HepG2 (cell line): ENCODE measurements at regions not wholly inside any gene's neighbourhood (a gene's known extent, or its start where the extent isn't known, plus 50 kb on each side); places are given as distances from the start of the nearest gene placed in this dataset.

Source experiments
- ATAC-seq: fragments of 200-7000 bp; cut with Tn5 transposase; 3 replicates; pipeline ENCODE4 v1.9.1; 2020; ENCODE audit warnings: mild to moderate bottlenecking, moderate library complexity
- BruUV-seq: library from RNA; stranded (reverse); fragments of 400-500 nt; replicated peaks from 2 replicates; lab custom pipeline; 2021; lab: Mats Ljungman, UMichigan
- CTCF ChIA-PET: fragments of 300-600 bp; formaldehyde crosslinking; extraction: SDS; loops from one replicate; lab custom pipeline; 2021; ENCODE audit warnings: low total read pairs, inconsistent platforms, low intra/inter-chr PET ratio; lab: Yijun Ruan, JAX
- POLR2A ChIA-PET: fragments of 350-600 bp; sonication (Branson Sonifier 250); formaldehyde crosslinking; loops from one replicate; lab custom pipeline; 2020; ENCODE audit warnings: antibody characterized with exemption, inconsistent platforms; lab: Yijun Ruan, JAX
- DNase-seq: peaks from one replicate; pipeline ENCODE4 v3.0.0-alpha.2; 2015; ENCODE audit warnings: low spot score
- FAIRE-seq: peaks from 3 replicates; lab custom pipeline; 2011; peaks lifted over from hg19 to GRCh38; lab: Jason Lieb, UNC
- H2AFZ ChIP-seq: one replicate; pipeline ENCODE4 v1.6.1; 2011; ENCODE audit warnings: low read length, inconsistent platforms
- H3K27ac ChIP-seq: fragments of 300-600 bp; 3 replicates; pipeline ENCODE4 v1.8.0; 2011; ENCODE audit warnings: mixed run types, mild to moderate bottlenecking, mixed read lengths, low read length, inconsistent platforms; ENCODE audit not compliant: insufficient read depth; ENCODE audit errors: extremely low read length
- H3K27me3 ChIP-seq, 2 experiments: fragments of 200-600 bp in 1 of 2; 2 replicates in 1 of 2; 3 replicates in 1 of 2; pipeline versions ENCODE4 v1.6.0 to v1.8.0; 2011; ENCODE audit warnings: low read length in 2 of 2, mild to moderate bottlenecking in 2 of 2, moderate library complexity in 2 of 2, inconsistent platforms in 1 of 2; ENCODE audit not compliant: insufficient read depth in 2 of 2, control insufficient read depth in 1 of 2
- H3K36me3 ChIP-seq, 2 experiments: fragments of 200-600 bp in 1 of 2; replicated peaks in 1 of 2; 2 replicates in 1 of 2; 3 replicates in 1 of 2; pipeline versions ENCODE4 v1.5.1 to v1.8.0; 2011; ENCODE audit warnings: low read length in 2 of 2, inconsistent platforms in 1 of 2; ENCODE audit not compliant: insufficient read depth in 2 of 2, control insufficient read depth in 1 of 2
- H3K4me1 ChIP-seq: 2 replicates; pipeline ENCODE4 v1.5.1; 2012; ENCODE audit warnings: low read length, inconsistent platforms; ENCODE audit not compliant: insufficient read depth
- H3K4me2 ChIP-seq: 2 replicates; pipeline ENCODE4 v1.6.0; 2011; ENCODE audit warnings: low read depth, low read length, inconsistent platforms
- H3K4me3 ChIP-seq, 3 experiments: fragments of 200-600 bp in 1 of 3; sonication (generic), shearing (Covaris generic) in 1 of 3; replicated peaks in 1 of 3; 2 replicates each; pipeline ENCODE4 v1.5.1; 2011 to 2016; ENCODE audit warnings: low read length in 3 of 3, inconsistent platforms in 2 of 3, low read depth in 2 of 3, mild to moderate bottlenecking in 2 of 3, control low read depth in 1 of 3, mixed read lengths in 1 of 3; ENCODE audit not compliant: insufficient read depth in 1 of 3
- H3K79me2 ChIP-seq: one replicate; pipeline ENCODE4 v1.6.1; 2011; ENCODE audit warnings: low read length, inconsistent platforms; ENCODE audit not compliant: insufficient read depth
- H3K9ac ChIP-seq: 2 replicates; pipeline ENCODE4 v1.6.0; 2011; ENCODE audit warnings: mild to moderate bottlenecking, low read depth, low read length, inconsistent platforms; ENCODE audit not compliant: insufficient read depth
- H3K9me3 ChIP-seq: 2 replicates; pipeline ENCODE4 v1.5.1; 2012; ENCODE audit warnings: mild to moderate bottlenecking, low read length
- H4K20me1 ChIP-seq: 2 replicates; pipeline ENCODE4 v1.6.0; 2011; ENCODE audit warnings: inconsistent platforms, mild to moderate bottlenecking, low read length, moderate library complexity; ENCODE audit not compliant: insufficient read depth
- BCL6 ChIP-seq: IDR thresholded peaks from 2 replicates; pipeline ENCODE4 v1.6.1; 2016; ENCODE audit warnings: missing genetic modification reagents, missing compliant biosample characterization
- FOXM1 ChIP-seq: sonication (generic); formaldehyde crosslinking; IDR thresholded peaks from 2 replicates; pipeline ENCODE4 v1.5.0; 2020; ENCODE audit warnings: missing genetic modification reagents
- GATAD1 ChIP-seq: IDR thresholded peaks from 2 replicates; pipeline ENCODE4 v1.6.1; 2016; ENCODE audit warnings: missing genetic modification reagents, missing compliant biosample characterization
- NBN ChIP-seq: fragments of 450-650 bp; conservative IDR thresholded peaks from 2 replicates; pipeline ENCODE4 v1.6.1; 2017
- NFIC ChIP-seq: IDR thresholded peaks from 2 replicates; pipeline ENCODE4 v1.6.1; 2012; ENCODE audit warnings: mild to moderate bottlenecking, low read length, inconsistent platforms
- PPARG ChIP-seq: conservative IDR thresholded peaks from 2 replicates; pipeline ENCODE4 v1.6.1; 2016; ENCODE audit warnings: missing biosample characterization, missing genetic modification reagents
- ZC3H13 ChIP-seq: sonication (generic); formaldehyde crosslinking; IDR thresholded peaks from 2 replicates; pipeline ENCODE4 v1.8.1; 2023; ENCODE audit warnings: mild to moderate bottlenecking, missing genetic modification reagents, moderate library complexity
- ZFAT ChIP-seq: sonication (generic); formaldehyde crosslinking; conservative IDR thresholded peaks from 2 replicates; pipeline ENCODE4 v1.8.1; 2023; ENCODE audit warnings: missing genetic modification reagents, inconsistent platforms
- ZFP36L1 ChIP-seq: sonication (generic); formaldehyde crosslinking; IDR thresholded peaks from 2 replicates; pipeline ENCODE4 v1.8.0; 2022; ENCODE audit warnings: mild to moderate bottlenecking, missing genetic modification reagents, moderate library complexity
- ZNF253 ChIP-seq: sonication (generic); formaldehyde crosslinking; IDR thresholded peaks from 2 replicates; pipeline ENCODE4 v1.8.0; 2022; ENCODE audit warnings: mild to moderate bottlenecking, missing genetic modification reagents, borderline replicate concordance
- ZNF30 ChIP-seq: sonication (generic); formaldehyde crosslinking; IDR thresholded peaks from 2 replicates; pipeline ENCODE4 v1.5.0; 2020; ENCODE audit warnings: mild to moderate bottlenecking, missing genetic modification reagents
- ZNF567 ChIP-seq: sonication (generic); formaldehyde crosslinking; IDR thresholded peaks from 2 replicates; pipeline ENCODE4 v1.8.1; 2023; ENCODE audit warnings: mild to moderate bottlenecking, missing genetic modification reagents, borderline replicate concordance
- ZNF576 ChIP-seq: sonication (generic); formaldehyde crosslinking; IDR thresholded peaks from 2 replicates; pipeline ENCODE4 v1.4.0; 2020; ENCODE audit warnings: mild to moderate bottlenecking, missing genetic modification reagents
- ZNF691 ChIP-seq: sonication (generic); formaldehyde crosslinking; IDR thresholded peaks from 2 replicates; pipeline ENCODE4 v1.4.0; 2020; ENCODE audit warnings: missing genetic modification reagents, low read depth, mild to moderate bottlenecking, borderline replicate concordance
- ZNF891 ChIP-seq: sonication (generic); formaldehyde crosslinking; IDR thresholded peaks from 2 replicates; pipeline ENCODE4 v1.5.0; 2020; ENCODE audit warnings: mild to moderate bottlenecking, missing genetic modification reagents
- WGBS: methylation state at CpG from one replicate; pipeline ENCODE4 v1.1.6; 2017; ENCODE audit warnings: low lambda C conversion rate; 5-methylcytosine and 5-hydroxymethylcytosine counted together
- in situ Hi-C: cut with HindIII; loops from 2 replicates; pipeline ENCODE4 v1.10.0; 2017; ENCODE audit warnings: low pct_unique_long_range_greater_than_20kb; ENCODE audit not compliant: extremely low pct_ligation_motif_present
- intact Hi-C: fragments of 100-400 bp; cut with micrococcal nuclease; formaldehyde crosslinking; loops from one replicate; pipeline ENCODE4 v1.10.0; 2022; ENCODE audit not compliant: unreplicated experiment
- TF ChIP-seq, protein P1 (sequence below): sonication (generic); formaldehyde crosslinking; IDR thresholded peaks from 2 replicates; pipeline ENCODE4 v1.4.0; 2020; ENCODE audit warnings: mild to moderate bottlenecking, missing genetic modification reagents
- TF ChIP-seq, protein P2 (sequence below): sonication (generic); formaldehyde crosslinking; IDR thresholded peaks from 2 replicates; pipeline ENCODE4 v1.8.0; 2022; ENCODE audit warnings: mild to moderate bottlenecking, missing genetic modification reagents, moderate library complexity

GRCh38 chr2:208673631-208674030 is 267.0 kb downstream of the PTH2R start:
- TF ChIP-seq, protein P1, sequence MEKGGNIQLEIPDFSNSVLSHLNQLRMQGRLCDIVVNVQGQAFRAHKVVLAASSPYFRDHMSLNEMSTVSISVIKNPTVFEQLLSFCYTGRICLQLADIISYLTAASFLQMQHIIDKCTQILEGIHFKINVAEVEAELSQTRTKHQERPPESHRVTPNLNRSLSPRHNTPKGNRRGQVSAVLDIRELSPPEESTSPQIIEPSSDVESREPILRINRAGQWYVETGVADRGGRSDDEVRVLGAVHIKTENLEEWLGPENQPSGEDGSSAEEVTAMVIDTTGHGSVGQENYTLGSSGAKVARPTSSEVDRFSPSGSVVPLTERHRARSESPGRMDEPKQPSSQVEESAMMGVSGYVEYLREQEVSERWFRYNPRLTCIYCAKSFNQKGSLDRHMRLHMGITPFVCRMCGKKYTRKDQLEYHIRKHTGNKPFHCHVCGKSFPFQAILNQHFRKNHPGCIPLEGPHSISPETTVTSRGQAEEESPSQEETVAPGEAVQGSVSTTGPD = no peak
- no peak for TF ChIP-seq FOXM1
- no peak for TF ChIP-seq ZC3H13 (CRISPR knock-in tag)
- TF ChIP-seq ZNF576 (CRISPR knock-in tag) = no peak
- no peak for TF ChIP-seq GATAD1 (CRISPR knock-in tag)
- no peak for TF ChIP-seq ZNF30 (CRISPR knock-in tag)
- TF ChIP-seq ZNF567 (CRISPR knock-in tag) = no peak
- TF ChIP-seq, protein P2, sequence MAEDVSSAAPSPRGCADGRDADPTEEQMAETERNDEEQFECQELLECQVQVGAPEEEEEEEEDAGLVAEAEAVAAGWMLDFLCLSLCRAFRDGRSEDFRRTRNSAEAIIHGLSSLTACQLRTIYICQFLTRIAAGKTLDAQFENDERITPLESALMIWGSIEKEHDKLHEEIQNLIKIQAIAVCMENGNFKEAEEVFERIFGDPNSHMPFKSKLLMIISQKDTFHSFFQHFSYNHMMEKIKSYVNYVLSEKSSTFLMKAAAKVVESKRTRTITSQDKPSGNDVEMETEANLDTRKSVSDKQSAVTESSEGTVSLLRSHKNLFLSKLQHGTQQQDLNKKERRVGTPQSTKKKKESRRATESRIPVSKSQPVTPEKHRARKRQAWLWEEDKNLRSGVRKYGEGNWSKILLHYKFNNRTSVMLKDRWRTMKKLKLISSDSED = no peak
- TF ChIP-seq ZNF691 (CRISPR knock-in tag) = no peak
- TF ChIP-seq ZFAT (CRISPR knock-in tag) = no peak
- TF ChIP-seq BCL6 (CRISPR knock-in tag) = no peak
- no peak for TF ChIP-seq ZNF891 (CRISPR knock-in tag)
- no peak for TF ChIP-seq NFIC
- no peak for TF ChIP-seq ZNF253
- TF ChIP-seq ZFP36L1 (CRISPR knock-in tag) = no peak
- no peak for TF ChIP-seq NBN
- TF ChIP-seq PPARG = no peak
- no peak for DNase-seq
- no peaks in the 10 kb centered on the region for H3K9me3 ChIP-seq
- WGBS = 8% methylated on average over 3 of the region's 3 CpGs
- H3K4me1 ChIP-seq = no peaks in the 10 kb centered on the region
- CTCF ChIA-PET = no interaction called here
- H3K27me3 ChIP-seq = no peaks in the 10 kb centered on the region
- no peaks in the 10 kb centered on the region for H3K36me3 ChIP-seq
- POLR2A ChIA-PET = no interaction called here
- no peak overlapping the region for H3K4me3 ChIP-seq
- no peaks in the 10 kb centered on the region for H4K20me1 ChIP-seq
- BruUV-seq = no TSS peak
- FAIRE-seq = no peak
- H3K4me2 ChIP-seq = no peak overlapping the region
- H2AFZ ChIP-seq = no peak overlapping the region
- in situ Hi-C loops (no loop called here), intact Hi-C loops (no loop called here)
- no peak for ATAC-seq
- H3K79me2 ChIP-seq = no peaks in the 10 kb centered on the region
- no peak overlapping the region for H3K9ac ChIP-seq
- H3K27ac ChIP-seq = no peak overlapping the region
